ENCODE measurements at regions not wholly inside any gene's neighbourhood (a gene's known extent, or its start where the extent isn't known, plus 50 kb on each side); places are given as distances from the start of the nearest gene placed in this dataset.

DNA sequence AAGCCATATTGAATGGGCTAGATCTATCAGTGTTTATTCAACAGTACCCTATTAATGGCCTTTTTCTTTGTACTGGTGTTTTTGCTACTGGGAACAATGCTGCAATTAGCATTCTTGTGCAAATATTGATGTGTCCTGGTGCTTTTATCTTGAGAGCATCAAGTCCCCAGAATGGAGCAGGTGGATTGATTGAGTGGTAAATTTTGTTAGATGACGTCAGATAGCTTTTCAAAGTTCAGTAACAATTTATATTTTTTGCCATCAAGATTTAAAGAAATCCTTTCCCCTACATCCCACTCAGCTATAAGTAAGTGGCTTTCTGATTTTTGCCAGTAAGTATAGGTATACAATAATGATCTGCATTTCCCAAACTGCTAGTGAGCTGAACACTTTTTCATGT, 63.4 kb upstream of the SYPL1 start:
- Histone ChIP-seq H3K79me1 (ENCODE audit: low read depth, low read length) (no peaks in the 10 kb centered on the region), H2BK12ac (ENCODE audit: low read depth, low read length) (no peak overlapping the region), H4K20me1 (replicated peaks in 1 of 2; ENCODE audit: control insufficient read depth in 1 of 2, insufficient read depth in 2 of 2, low read length in 2 of 2) (no peaks in the 10 kb centered on the region), H3K56ac (replicated peaks; ENCODE audit: insufficient read length, low read depth, low read length) (no peak overlapping the region), H4K8ac (ENCODE audit: extremely low read depth, insufficient read depth, low read length) (no peak overlapping the region), H2BK120ac (replicated peaks; ENCODE audit: low read depth, low read length) (no peak overlapping the region), H3K27ac (ENCODE audit: low read depth, low read length) (no peak overlapping the region), H3K79me2 (ENCODE audit: control insufficient read depth in 1 of 2, insufficient read depth in 2 of 2, low read length in 2 of 2) (no peaks in the 10 kb centered on the region), H3K14ac (ENCODE audit: insufficient read length) (no peak overlapping the region), H3K4me2 (ENCODE audit: insufficient read depth in 1 of 2, low read depth in 2 of 2, low read length in 2 of 2) (no peak overlapping the region), H3K4ac (replicated peaks; ENCODE audit: insufficient read length, low read depth, low read length) (no peak overlapping the region), H3K4me1 (replicated peaks in 1 of 4; ENCODE audit: control insufficient read depth in 3 of 4, insufficient read depth in 4 of 4, low read length in 3 of 4) (peaks cover 0 to 5% (median 1%) of the 10 kb centered on the region in 4 experiments; a peak in 2 of 7 replicates), H2BK20ac (ENCODE audit: low read length) (no peak overlapping the region), H3K9ac (replicated peaks in 1 of 4; ENCODE audit: extremely low read depth in 1 of 4, low read depth in 3 of 4, low read length in 3 of 4) (no peak overlapping the region), H3K4me3 (ENCODE audit: extremely low read depth in 1 of 4, insufficient read depth in 2 of 4, low read depth in 3 of 4, low read length in 4 of 4) (no peak overlapping the region), H3K36me3 (ENCODE audit: control insufficient read depth in 2 of 4, insufficient read depth in 4 of 4, low read length in 3 of 4) (no peaks in the 10 kb centered on the region), H2AK5ac (ENCODE audit: low read depth, low read length) (no peak overlapping the region), H2BK5ac (ENCODE audit: low read depth, low read length) (no peak overlapping the region), H3K27me3 (replicated peaks in 1 of 4; ENCODE audit: control insufficient read depth in 3 of 4, extremely low read depth in 1 of 4, insufficient read depth in 3 of 4, low read length in 3 of 4) (no peaks in the 10 kb centered on the region), H4K5ac (ENCODE audit: insufficient read length, low read depth, low read length) (no peak overlapping the region), H2BK15ac (ENCODE audit: low read length) (no peak overlapping the region), H3K23ac (ENCODE audit: insufficient read length) (no peak overlapping the region), H3K9me3 (ENCODE audit: insufficient read depth in 2 of 2, low read depth in 1 of 2, low read length in 1 of 2) (no peaks in the 10 kb centered on the region), H3K18ac (ENCODE audit: extremely low read depth, low read length) (no peak overlapping the region), H4K91ac (replicated peaks; ENCODE audit: insufficient read length, low read length) (no peak overlapping the region), H3K23me2 (ENCODE audit: low read depth, low read length) (no peaks in the 10 kb centered on the region), H2AFZ (ENCODE audit: low read length) (no peak overlapping the region)
- no peak for FAIRE-seq
- CTCF ChIA-PET (ENCODE audit: partially characterized antibody), result interaction anchor here (0.6 to 3.4 kb wide), 22 partner anchors 8 to 618 kb away, joined by 3 to 21 read pairs (median 4); no protein-coding TSS in a partner anchor
- DNase-seq (ENCODE audit: low read depth in 1 of 2, low spot score in 2 of 2), result no peak
- POLR2A ChIA-PET (ENCODE audit: partially characterized antibody), result no interaction called here
- no peak for TF ChIP-seq RBBP5 (IDR thresholded peaks at IDR 0.05; ENCODE audit: borderline replicate concordance, low read depth, low read length)
- TF ChIP-seq BACH1 (IDR thresholded peaks at IDR 0.05; ENCODE audit: low read length), result no peak
- no peak for TF ChIP-seq SAP30 (IDR thresholded peaks at IDR 0.05; ENCODE audit: insufficient read depth, insufficient replicate concordance, low read length)
- 88% methylated on average over 1 of the region's 1 CpG; no CpG with 5 or more reads in 1 of the 2 experiments for WGBS, 2 experiments (ENCODE audit: extremely low coverage in 1 of 2, insufficient coverage in 1 of 2, insufficient read length in 1 of 2, insufficient replicate concordance in 2 of 2, low coverage in 1 of 2, low lambda C conversion rate in 2 of 2, missing lambda C conversion rate in 1 of 2)

Measured in H1 (cell line).